GM13977 (cell line): ENCODE measurements at regions not wholly inside any gene's neighbourhood (a gene's known extent, or its start where the extent isn't known, plus 50 kb on each side); places are given as distances from the start of the nearest gene placed in this dataset.

Source experiments
- DNase-seq: peaks from one replicate; pipeline ENCODE4 v3.0.0; 2012; ENCODE audit warnings: low spot score
- CTCF ChIP-seq: IDR thresholded peaks from 2 replicates; pipeline ENCODE4 v1.5.1; 2012; ENCODE audit warnings: mild to moderate bottlenecking, control low read depth; ENCODE audit not compliant: insufficient read depth; ENCODE audit errors: extremely low read depth, missing control alignments
- in situ Hi-C: fragments of 300-500 bp; cut with MboI; formaldehyde crosslinking; loops from one replicate; pipeline ENCODE4 v1.12.0; 2022; ENCODE audit warnings: low sequenced_read_pairs, low pct_unique_long_range_greater_than_20kb, mixed read lengths, inconsistent platforms; ENCODE audit not compliant: unreplicated experiment

- TF ChIP-seq CTCF: no peak
- DNase-seq: no peak
- in situ Hi-C loops: no loop called here
Observed at GRCh38 chr1:84078842-84079202, 65.2 kb upstream of the PRKACB start.

- peak; percentile 31 for DNase-seq
- no peak for TF ChIP-seq CTCF
- in situ Hi-C loops: no loop called here
Observed at GRCh38 chr1:84078108-84078841, 65.8 kb upstream of the PRKACB start.

GRCh38 chr1:84077476-84078107, 66.5 kb upstream of the PRKACB start:
- DNase-seq: peak; percentile 96
- TF ChIP-seq CTCF: no peak
- in situ Hi-C loops: no loop called here

- no peak for DNase-seq
- TF ChIP-seq CTCF: no peak
- in situ Hi-C loops: no loop called here
Observed at GRCh38 chr1:84073266-84073665, 70.8 kb upstream of the PRKACB start.

- no peak for DNase-seq
- no peak for TF ChIP-seq CTCF
- in situ Hi-C loops: no loop called here
Observed at GRCh38 chr1:84069236-84069845, 70.4 kb upstream of the TTLL7 start.

- DNase-seq: no peak
- in situ Hi-C loops: no loop called here
- no peak for TF ChIP-seq CTCF
Observed at GRCh38 chr1:84062496-84062895, 63.6 kb upstream of the TTLL7 start.
